Renal cortical epithelial cell (primary cell): ENCODE measurements at regions not wholly inside any gene's neighbourhood (a gene's known extent, or its start where the extent isn't known, plus 50 kb on each side); places are given as distances from the start of the nearest gene placed in this dataset.
A peak's percentile ranks its signal among the peaks of the same experiment; 100 is the strongest.

Source experiments
- DNase-seq: peaks from one replicate; pipeline ENCODE4 v3.0.0-alpha.2; 2011; ENCODE audit warnings: low read depth

DNA sequence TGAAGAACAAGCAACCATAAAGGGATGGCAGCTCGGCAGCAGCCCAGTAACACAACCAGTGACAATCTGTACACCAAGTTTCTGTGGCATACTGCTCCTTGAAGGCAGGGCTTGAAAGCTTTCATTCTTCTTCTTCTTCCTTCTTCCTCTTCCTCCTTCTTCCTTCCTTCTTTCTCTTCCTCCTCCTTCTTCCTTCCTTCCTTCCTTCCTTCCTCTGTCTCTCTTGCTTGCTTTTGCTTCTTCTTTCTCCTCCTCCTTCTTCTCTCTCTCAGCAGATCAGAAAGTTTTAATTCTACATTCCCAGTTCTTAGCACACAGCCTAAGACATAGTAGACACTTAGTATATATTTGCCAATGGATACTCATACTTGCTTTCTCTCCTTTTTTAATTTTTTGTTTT, 95.9 kb downstream of the GLUL start:
- DNase-seq: no peak

- DNase-seq: no peak
Measured at GRCh38 chr1:182293119-182293589, 98.4 kb downstream of the GLUL start.

- DNase-seq: no peak
Measured at GRCh38 chr1:182292193-182292741, 99.3 kb downstream of the GLUL start.

- DNase-seq: peak; percentile 16
Measured at GRCh38 chr1:182291584-182292192, 99.9 kb downstream of the GLUL start.

DNA sequence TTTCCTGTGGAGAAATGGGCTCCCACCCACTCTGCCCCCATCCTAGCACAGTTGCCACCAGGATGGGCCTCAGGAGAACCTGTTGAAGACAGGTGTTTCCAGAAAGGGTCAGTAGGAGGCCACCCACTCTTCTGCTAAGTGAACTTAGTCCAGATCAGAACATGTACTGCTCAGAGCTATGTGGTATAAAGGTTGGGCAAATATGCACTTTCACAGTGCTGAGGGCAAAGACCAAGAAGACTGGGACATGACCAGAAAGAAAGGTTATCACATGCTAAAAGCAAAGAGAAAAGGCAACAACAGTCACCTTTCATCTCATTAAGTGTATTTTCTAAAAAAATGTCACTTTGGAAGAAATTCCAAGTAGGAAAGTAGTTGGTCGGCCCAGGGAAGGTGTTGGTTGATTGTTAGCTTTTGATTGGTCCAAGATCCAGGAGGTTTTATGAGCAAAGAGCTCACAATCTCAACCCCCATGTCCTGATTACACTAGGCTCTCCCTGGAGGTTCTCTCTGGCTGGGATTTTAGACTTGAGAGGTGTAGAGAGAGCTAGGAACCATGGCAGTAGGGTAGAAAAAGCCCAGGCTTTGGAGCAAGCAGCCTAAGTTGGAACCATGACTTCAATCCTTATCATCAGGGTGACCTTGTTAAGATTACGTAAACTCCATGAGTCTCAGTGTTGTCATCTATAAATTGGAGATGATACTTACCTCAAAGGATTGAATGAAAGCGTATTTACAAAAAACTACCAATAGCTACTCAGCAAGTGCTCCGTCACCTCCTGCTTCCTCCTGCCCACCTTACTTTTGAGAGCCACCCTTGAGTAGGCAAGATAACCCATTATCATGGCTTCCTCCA, 102.6 kb downstream of the GLUL start:
- no peak for DNase-seq

GRCh38 chr1:182286761-182287160, 104.8 kb downstream of the GLUL start:
- no peak for DNase-seq

DNA sequence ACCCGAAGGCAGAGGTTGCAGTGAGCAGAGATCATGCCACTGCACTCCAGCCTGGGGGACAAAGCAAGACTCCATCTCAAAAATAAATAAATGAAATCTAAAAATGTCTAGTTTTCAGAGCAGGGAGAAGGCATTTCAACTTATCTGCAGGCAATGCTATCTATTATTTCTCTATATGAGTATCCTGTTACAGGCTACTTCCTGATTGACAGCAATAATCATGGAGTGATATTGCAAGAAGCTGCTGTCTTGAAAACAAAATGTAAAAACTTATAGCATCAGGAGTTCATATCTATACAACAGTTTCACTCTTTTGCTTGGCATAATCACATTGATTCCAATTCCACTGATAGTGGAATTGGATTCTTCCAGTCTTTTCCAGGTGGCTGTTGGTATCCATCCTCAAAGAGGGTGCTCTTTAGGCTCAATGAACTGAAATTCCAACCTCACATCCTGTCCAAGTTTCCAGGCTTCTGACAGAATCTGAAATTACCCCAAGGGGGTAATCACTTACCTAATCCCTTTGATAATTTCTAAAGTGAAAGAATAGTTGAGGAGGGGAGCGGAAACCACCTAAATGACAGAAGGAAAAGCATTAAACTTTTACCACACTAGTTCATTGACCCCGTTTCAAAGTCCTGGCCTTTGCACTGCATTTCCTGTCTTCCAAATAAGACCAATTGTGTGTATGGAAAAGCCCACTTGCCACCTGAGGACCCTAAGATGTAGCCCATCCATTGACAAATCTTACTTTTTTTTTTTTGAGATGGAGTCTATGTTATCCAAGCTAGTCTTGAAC, 107.6 kb downstream of the GLUL start:
- DNase-seq: no peak

DNA sequence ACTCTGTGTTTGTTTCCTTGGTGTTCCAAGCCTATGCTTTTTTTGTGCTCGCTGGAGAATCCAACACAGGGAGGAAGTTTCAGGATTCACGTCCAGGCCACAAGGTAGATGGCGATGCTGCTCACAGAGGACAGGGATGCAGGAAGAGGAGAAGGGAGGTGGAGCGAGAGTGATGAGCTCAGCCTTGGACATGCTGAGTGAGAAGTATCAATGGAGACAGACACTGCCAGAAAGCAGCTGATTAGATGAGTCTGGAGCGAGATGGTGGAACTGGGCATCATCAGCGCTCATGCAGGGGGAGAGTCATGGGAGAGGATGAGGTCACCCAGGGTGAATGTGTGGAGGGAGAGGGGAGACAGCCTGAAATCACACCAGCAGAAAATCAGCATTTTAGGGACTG, 110.0 kb downstream of the GLUL start:
- no peak for DNase-seq

DNA sequence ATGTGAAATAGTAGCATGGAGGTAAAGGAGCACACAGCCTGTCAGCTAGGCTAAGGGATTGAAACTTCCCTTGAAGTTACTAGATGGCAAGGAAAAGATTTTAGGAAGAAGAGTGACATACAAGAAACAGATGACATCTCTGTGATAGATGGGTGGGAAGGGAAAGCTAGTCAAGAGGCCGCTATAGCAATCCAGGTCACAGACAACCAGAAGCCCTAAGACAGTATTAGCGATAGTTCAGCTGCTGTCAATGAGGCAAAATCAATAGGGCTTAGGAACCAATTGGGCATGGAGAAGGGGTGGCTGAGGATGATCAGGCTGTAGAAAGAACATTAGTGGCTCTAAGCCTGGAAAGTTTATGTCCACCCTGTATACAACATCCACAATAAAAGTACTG, 111.1 kb downstream of the GLUL start:
- DNase-seq: no peak

- DNase-seq: no peak
Measured at GRCh38 chr1:182279724-182280503, 111.7 kb downstream of the GLUL start.

DNA sequence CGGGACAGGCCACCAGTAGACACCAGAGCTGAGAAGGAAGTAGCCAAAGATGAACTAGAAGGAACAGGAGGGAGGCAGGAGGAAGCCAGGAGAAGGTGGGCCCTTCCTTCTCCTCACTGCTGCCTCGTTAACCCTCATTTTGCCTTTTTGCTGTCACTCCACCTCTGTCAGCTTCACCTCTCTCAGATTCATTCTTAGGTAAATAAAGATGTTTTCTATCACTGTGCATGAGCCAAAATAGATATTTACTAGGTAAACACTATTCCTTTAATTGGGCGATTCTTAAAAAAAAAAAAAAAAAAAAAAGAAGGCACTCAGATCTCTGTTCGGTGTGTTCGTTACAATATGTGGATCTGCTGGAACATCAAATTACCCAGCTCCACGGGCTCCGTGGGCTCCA, 112.3 kb downstream of the GLUL start:
- DNase-seq: no peak

DNA sequence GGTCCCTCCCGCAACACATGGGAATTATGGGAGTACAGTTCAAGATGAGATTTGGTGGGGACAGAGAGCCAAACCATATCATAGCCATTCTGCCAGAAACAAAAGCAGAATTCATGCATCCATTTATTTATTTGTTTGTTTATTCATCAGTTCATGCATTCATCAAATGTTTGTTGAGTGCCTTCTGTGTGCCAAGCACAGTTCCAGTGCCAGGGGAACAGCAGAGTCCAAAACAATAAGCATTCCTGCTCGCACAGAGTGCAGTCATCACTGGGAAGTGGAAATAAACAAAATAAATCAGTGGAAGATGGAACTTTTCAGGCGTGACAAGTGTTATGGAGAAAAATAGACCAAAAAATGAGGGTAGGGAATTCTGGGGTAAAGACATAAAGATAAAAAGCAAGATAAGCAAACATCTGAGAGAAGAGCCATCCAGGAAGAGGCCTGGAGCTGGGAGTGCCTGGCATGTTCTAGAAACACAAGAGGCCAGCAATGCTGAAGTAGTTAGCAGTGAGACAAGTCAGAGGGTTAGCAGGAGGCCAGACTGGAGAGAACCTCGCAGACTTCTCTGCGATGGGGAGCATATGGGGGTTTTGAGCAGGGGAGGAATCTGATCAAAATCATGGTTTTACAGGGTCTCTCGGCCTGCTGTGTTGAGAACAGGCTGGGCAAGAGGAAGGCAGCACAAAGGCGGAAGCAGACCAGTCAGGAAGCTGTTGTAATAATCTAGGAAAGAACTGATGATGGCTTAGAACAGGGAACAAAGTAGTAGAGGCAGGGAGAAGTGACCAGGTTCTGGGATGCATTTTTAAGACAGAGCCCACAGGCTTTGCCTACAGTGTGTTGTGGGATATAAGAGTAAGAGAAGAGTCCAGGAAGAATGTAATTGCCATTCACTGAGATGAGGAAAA, 113.2 kb downstream of the GLUL start:
- no peak for DNase-seq

DNA sequence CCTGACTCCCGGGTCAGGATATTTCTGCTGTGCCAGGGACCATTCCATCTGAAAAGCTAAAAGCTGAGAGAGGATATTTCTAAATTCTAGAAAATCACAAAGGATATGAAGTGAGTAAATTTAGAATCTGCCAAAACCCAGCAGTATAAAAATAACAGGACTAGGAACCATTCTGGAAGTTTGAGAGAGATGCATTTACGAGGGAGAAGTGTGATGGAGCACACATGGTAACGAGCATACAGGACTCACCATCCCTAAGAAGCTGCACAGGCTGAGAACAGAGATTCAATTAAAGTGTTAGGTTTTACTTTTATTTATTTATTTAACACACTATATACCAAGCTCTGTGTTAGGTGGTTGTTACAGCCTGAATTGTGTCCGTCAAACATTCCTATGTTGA, 116.3 kb downstream of the GLUL start:
- DNase-seq: no peak

- DNase-seq: no peak
Measured at GRCh38 chr1:182274618-182275017, 117.0 kb downstream of the GLUL start.

DNA sequence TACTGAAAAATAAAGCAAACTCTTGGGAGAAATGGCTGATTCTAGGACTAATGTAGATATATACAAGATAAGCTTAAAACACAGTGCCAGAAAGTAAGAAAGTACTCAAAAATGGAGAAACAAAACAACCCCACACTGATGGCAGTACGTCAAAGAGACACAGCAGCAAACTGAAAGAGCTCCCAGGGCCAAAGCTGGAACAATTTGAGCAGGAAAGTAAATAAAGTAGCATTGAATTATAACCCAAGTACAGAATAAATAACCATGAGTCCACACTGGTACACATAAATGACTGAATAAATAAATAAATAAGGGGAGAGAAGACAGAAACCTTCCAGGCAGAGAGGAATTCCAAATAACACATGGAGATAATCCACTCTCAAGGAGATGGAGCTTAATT, 120.9 kb downstream of the GLUL start:
- no peak for DNase-seq

- DNase-seq: no peak
Measured at GRCh38 chr1:182269097-182269496, 122.5 kb downstream of the GLUL start.

DNA sequence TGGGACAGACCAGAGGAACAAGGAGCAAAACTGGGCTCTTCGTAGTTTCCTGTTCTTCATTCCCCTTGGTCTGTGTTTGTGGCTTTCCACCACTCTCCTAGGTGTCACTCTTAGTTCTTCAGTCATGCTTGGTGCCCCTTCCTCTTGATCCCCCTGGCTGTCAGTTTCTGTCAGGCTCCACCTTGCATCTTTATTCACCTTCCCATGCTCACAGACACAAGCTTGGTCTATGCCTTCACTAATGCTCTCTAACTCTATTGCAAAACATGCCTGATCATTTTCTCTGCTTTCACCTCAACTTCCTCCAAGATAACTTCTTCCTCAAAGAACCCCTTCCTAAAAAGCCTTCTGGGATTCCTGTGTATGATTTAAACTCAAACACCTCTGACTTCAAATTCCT, 122.9 kb downstream of the GLUL start:
- no peak for DNase-seq

- DNase-seq: no peak
Measured at GRCh38 chr1:182264185-182264584, 127.4 kb downstream of the GLUL start.

GRCh38 chr1:182263706-182264105, 127.9 kb downstream of the GLUL start:
- DNase-seq: peak; percentile 30

DNA sequence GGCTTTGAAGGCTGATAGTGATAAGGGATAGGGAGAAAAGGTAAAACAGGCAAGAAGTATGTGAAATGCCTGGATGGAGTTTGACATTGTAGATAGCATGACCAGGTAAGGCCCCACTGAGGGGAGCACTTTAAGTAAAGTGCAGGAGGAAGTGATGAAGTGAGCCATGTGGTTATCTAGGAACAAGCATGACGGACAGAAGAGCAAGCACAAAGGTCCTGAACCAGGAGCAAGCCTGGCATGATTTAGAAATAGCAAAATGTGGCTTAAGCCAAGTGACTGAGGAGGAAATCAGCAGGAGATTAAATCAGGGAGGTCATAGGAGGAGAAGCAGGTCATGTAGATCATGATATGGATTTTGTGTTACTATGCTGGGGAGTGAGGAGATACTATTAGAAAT, 129.2 kb downstream of the GLUL start:
- DNase-seq: no peak
